ENCODE measurements at regions not wholly inside any gene's neighbourhood (a gene's known extent, or its start where the extent isn't known, plus 50 kb on each side); places are given as distances from the start of the nearest gene placed in this dataset.

DNA sequence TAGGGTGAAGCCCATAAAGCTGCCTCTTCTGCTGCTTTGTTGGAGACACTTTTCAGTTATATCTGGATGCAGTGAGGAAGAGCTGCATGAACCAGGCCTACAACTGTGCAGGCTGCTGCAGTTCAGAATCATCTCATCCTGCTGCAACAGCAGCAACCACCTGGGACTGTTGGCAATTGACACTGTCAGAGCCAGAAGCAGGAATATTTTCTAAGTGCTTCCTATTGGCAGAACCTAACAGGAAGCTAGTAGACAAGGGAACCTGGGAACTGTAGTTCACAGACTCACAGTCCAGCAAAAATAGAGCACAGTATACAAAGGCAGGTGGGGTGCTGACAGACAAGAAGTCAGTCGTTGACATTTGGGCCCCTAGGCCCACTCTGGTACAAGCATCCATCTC lies 452.9 kb upstream of the SPRED2 start:
- H3K79me2 ChIP-seq (ENCODE audit: insufficient read depth, low read length) = no peaks in the 10 kb centered on the region

DNA sequence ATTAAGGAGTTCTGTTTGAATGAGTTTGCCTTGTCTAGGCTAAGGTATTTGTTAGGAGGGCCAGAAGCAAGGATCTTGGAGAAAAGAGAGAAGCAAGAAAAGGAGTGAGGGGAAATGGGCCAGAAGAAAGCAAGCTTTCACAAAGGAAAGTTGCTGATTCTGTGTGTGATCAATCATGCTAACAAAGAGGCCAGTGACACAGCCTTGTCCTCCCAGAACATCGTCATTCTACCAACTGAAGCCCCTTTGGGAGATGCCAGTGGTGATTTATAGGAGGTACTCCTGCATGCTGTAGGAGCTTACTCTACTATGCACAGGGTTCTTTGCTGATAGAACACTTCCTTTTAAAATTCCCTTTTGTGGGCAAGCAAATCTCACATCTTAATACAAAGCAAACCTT lies 449.2 kb upstream of the SPRED2 start:
- peaks cover 0 to 2% (median 0%) of the 10 kb centered on the region in 3 donors for H3K27me3 Mint-ChIP-seq (ENCODE audit: low read depth in 3 of 3)

More for the DNA sequence above, 452.9 kb upstream of the SPRED2 start:
- no peaks in the 10 kb centered on the region for H3K4me1 Mint-ChIP-seq
- Histone ChIP-seq H3K9ac (ENCODE audit: insufficient read depth, low read length, poor library complexity, severe bottlenecking) (no peak overlapping the region), H3K9me3 (replicated peaks in 1 of 2; ENCODE audit: control insufficient read depth in 1 of 2, insufficient read depth in 1 of 2, low read length in 2 of 2) (peaks cover 0 to 15% of the 10 kb centered on the region in 2 donors), H3K27me3 (ENCODE audit: control insufficient read depth in 2 of 2, insufficient read depth in 2 of 2, low read length in 2 of 2) (no peaks in the 10 kb centered on the region), H3K36me3 (replicated peaks in 1 of 2; ENCODE audit: control insufficient read depth in 1 of 2, insufficient read depth in 2 of 2, low read length in 2 of 2) (no peaks in the 10 kb centered on the region), H2AFZ (ENCODE audit: insufficient read depth, low read depth, low read length, poor library complexity, severe bottlenecking) (no peak overlapping the region), H3K4me3 (replicated peaks in 1 of 3; ENCODE audit: low read depth in 2 of 3, low read length in 3 of 3) (no peak overlapping the region), H3K4me1 (ENCODE audit: control insufficient read depth in 1 of 2, insufficient read depth in 2 of 2, low read length in 2 of 2) (no peaks in the 10 kb centered on the region), H3K27ac (ENCODE audit: low read depth in 1 of 2, low read length in 2 of 2) (no peak overlapping the region), H3K4me2 (replicated peaks; ENCODE audit: extremely low read depth, low read length, poor library complexity, severe bottlenecking) (no peak overlapping the region), H4K20me1 (ENCODE audit: insufficient read depth, low read length) (no peaks in the 10 kb centered on the region)
- no peaks in the 10 kb centered on the region for H3K36me3 Mint-ChIP-seq
- no CpG with 5 or more reads among the region's 1 CpG for WGBS (ENCODE audit: insufficient coverage)
- peaks cover 0 to 9% (median 5%) of the 10 kb centered on the region in 7 donors for H3K9me3 Mint-ChIP-seq
- no peak overlapping the region for H3K4me3 Mint-ChIP-seq
- TF ChIP-seq, protein P1, sequence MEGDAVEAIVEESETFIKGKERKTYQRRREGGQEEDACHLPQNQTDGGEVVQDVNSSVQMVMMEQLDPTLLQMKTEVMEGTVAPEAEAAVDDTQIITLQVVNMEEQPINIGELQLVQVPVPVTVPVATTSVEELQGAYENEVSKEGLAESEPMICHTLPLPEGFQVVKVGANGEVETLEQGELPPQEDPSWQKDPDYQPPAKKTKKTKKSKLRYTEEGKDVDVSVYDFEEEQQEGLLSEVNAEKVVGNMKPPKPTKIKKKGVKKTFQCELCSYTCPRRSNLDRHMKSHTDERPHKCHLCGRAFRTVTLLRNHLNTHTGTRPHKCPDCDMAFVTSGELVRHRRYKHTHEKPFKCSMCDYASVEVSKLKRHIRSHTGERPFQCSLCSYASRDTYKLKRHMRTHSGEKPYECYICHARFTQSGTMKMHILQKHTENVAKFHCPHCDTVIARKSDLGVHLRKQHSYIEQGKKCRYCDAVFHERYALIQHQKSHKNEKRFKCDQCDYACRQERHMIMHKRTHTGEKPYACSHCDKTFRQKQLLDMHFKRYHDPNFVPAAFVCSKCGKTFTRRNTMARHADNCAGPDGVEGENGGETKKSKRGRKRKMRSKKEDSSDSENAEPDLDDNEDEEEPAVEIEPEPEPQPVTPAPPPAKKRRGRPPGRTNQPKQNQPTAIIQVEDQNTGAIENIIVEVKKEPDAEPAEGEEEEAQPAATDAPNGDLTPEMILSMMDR (IDR thresholded peaks at IDR 0.05) = no peak
- no peak overlapping the region for H3K27ac Mint-ChIP-seq
- peaks cover 0 to 2% (median 0%) of the 10 kb centered on the region in 3 donors for H3K27me3 Mint-ChIP-seq (ENCODE audit: low read depth in 3 of 3)
- DNase-seq = no peak
- intact Hi-C loops (cut with micrococcal nuclease) = no loop called here

More for the DNA sequence above, 449.2 kb upstream of the SPRED2 start:
- TF ChIP-seq, protein P1 (IDR thresholded peaks at IDR 0.05) = no peak
- H3K27ac Mint-ChIP-seq = no peak overlapping the region
- no peaks in the 10 kb centered on the region for H3K79me2 ChIP-seq (ENCODE audit: insufficient read depth, low read length)
- no peaks in the 10 kb centered on the region for H4K20me1 ChIP-seq (ENCODE audit: insufficient read depth, low read length)
- no peak overlapping the region for H3K9ac ChIP-seq (ENCODE audit: insufficient read depth, low read length, poor library complexity, severe bottlenecking)
- no peak overlapping the region for H3K27ac ChIP-seq (ENCODE audit: low read depth in 1 of 2, low read length in 2 of 2)
- peaks cover 0 to under 1% of the 10 kb centered on the region in 2 donors for H3K9me3 ChIP-seq (replicated peaks in 1 of 2; ENCODE audit: control insufficient read depth in 1 of 2, insufficient read depth in 1 of 2, low read length in 2 of 2)
- no peaks in the 10 kb centered on the region for H3K36me3 ChIP-seq (replicated peaks in 1 of 2; ENCODE audit: control insufficient read depth in 1 of 2, insufficient read depth in 2 of 2, low read length in 2 of 2)
- no peak overlapping the region for H3K4me3 ChIP-seq (replicated peaks in 1 of 3; ENCODE audit: low read depth in 2 of 3, low read length in 3 of 3)
- H2AFZ ChIP-seq (ENCODE audit: insufficient read depth, low read depth, low read length, poor library complexity, severe bottlenecking) = no peak overlapping the region
- no peaks in the 10 kb centered on the region for H3K4me1 ChIP-seq (ENCODE audit: control insufficient read depth in 1 of 2, insufficient read depth in 2 of 2, low read length in 2 of 2)
- H3K27me3 ChIP-seq (ENCODE audit: control insufficient read depth in 2 of 2, insufficient read depth in 2 of 2, low read length in 2 of 2) = no peaks in the 10 kb centered on the region
- H3K9me3 Mint-ChIP-seq = peaks cover 0 to 5% (median 1%) of the 10 kb centered on the region in 7 donors
- no peak overlapping the region for H3K4me2 ChIP-seq (replicated peaks; ENCODE audit: extremely low read depth, low read length, poor library complexity, severe bottlenecking)
- DNase-seq = no peak
- H3K4me1 Mint-ChIP-seq = no peaks in the 10 kb centered on the region
- H3K4me3 Mint-ChIP-seq = no peak overlapping the region
- intact Hi-C loops (cut with micrococcal nuclease) = no loop called here
- H3K36me3 Mint-ChIP-seq = no peaks in the 10 kb centered on the region
- WGBS (ENCODE audit: insufficient coverage) = no CpG with 5 or more reads among the region's 1 CpG

All from CD14-positive monocyte (primary cell).